Right lobe of liver (tissue), 6 donors: ENCODE measurements at regions not wholly inside any gene's neighbourhood (a gene's known extent, or its start where the extent isn't known, plus 50 kb on each side); places are given as distances from the start of the nearest gene placed in this dataset.
A peak's percentile ranks its signal among the peaks of the same experiment; 100 is the strongest.

Source experiments
- ATAC-seq, 4 donors: fragments of 200-7000 bp; cut with Tn5 transposase; one replicate each; pipeline ENCODE4 v1.9.1; 2020; ENCODE audit warnings: mild to moderate bottlenecking in 4 of 4, moderate library complexity in 4 of 4
- DNase-seq, 3 donors: peaks; one replicate each; pipeline ENCODE4 v3.0.0-alpha.2; 2020
- H3K27ac ChIP-seq, 3 donors: fragments of 200-600 bp; one replicate each; pipeline ENCODE4 v1.8.0; 2022
- H3K27me3 ChIP-seq, 2 donors: fragments of 200-600 bp; one replicate each; pipeline ENCODE4 v1.8.0; 2022
- H3K36me3 ChIP-seq, 4 donors: fragments of 200-600 bp; sonication (generic) in 1 of 4; one replicate each; pipeline versions ENCODE4 v1.5.1 to v1.8.0; 2017 to 2022; ENCODE audit warnings: control low read depth in 1 of 4
- H3K4me1 ChIP-seq, 4 donors: fragments of 200-600 bp; sonication (generic) in 1 of 4; one replicate each; pipeline versions ENCODE4 v1.5.1 to v1.8.0; 2017 to 2022; ENCODE audit warnings: control low read depth in 1 of 4
- H3K4me3 ChIP-seq, 3 donors: fragments of 200-600 bp; one replicate each; pipeline ENCODE4 v1.8.0; 2022
- H3K9me3 ChIP-seq, 4 donors: fragments of 200-600 bp; sonication (generic) in 1 of 4; one replicate each; pipeline versions ENCODE4 v1.5.1 to v1.8.0; 2017 to 2022; ENCODE audit warnings: control low read depth in 1 of 4
- CTCF ChIP-seq, 4 donors: fragments of 200-600 bp in 3 of 4; fragments of 450-650 bp in 1 of 4; IDR thresholded peaks; one replicate each; pipeline versions ENCODE4 v1.5.1 to v1.8.0; 2016 to 2022; ENCODE audit warnings: antibody characterized with exemption in 4 of 4, mild to moderate bottlenecking in 2 of 4
- POLR2A ChIP-seq: fragments of 450-650 bp; IDR thresholded peaks from one replicate; pipeline ENCODE4 v1.6.1; 2017; ENCODE audit warnings: antibody characterized with exemption, mild to moderate bottlenecking
- WGBS: methylation state at CpG from one replicate; pipeline ENCODE4 v1.1.6; 2018; ENCODE audit warnings: low coverage, low lambda C conversion rate; ENCODE audit not compliant: insufficient coverage; ENCODE audit errors: missing lambda C conversion rate; 5-methylcytosine and 5-hydroxymethylcytosine counted together
- intact Hi-C, 2 donors: fragments of 100-400 bp; cut with DNase I; formaldehyde crosslinking; loops; one replicate each; pipeline versions ENCODE4 v1.11.2 to v1.14.1; 2022
- donor health status: DM: no; HTN: yes; CAD: no.
- donor health status: DM: no; HTN: no; CAD: no.
- donor health status: DM: no; HTN: no; CAD: no.
- donor health status: DM: no; HTN: yes; CAD: no.
- donor health status: DM: no; HTN: yes; CAD: no.

- H3K9me3 ChIP-seq: no peaks in the 10 kb centered on the region
- no peak for TF ChIP-seq CTCF (IDR thresholded peaks at IDR 0.05)
- no peak for TF ChIP-seq POLR2A
- H3K4me3 ChIP-seq: no peak overlapping the region
- no peaks in the 10 kb centered on the region for H3K4me1 ChIP-seq
- H3K27ac ChIP-seq: no peak overlapping the region
- H3K27me3 ChIP-seq: no peaks in the 10 kb centered on the region
- no peak for DNase-seq
- no peak for ATAC-seq
- WGBS: 49% methylated on average over 2 of the region's 2 CpGs
- H3K36me3 ChIP-seq: no peaks in the 10 kb centered on the region
- intact Hi-C loops: no loop called here
These were observed 82.0 kb downstream of the KLF5 start for GRCh38 chr13:73140801-73141200.

- intact Hi-C loops: no loop called here
- 29% methylated on average over 9 of the region's 11 CpGs for whole genome bisulfite sequencing
- no peaks in the 10 kb centered on the region for H3K36me3 ChIP-seq
- H3K27me3 ChIP-seq: no peaks in the 10 kb centered on the region
- no peak overlapping the region for H3K4me3 ChIP-seq
- ATAC-seq: peak in 2 of 4 donors; percentile 27 to 28
- TF ChIP-seq POLR2A: no peak
- no peak for TF ChIP-seq CTCF (IDR thresholded peaks at IDR 0.05)
- no peaks in the 10 kb centered on the region for H3K9me3 ChIP-seq
- no peak for DNase-seq
- no peak overlapping the region for H3K27ac ChIP-seq
- no peaks in the 10 kb centered on the region for H3K4me1 ChIP-seq
These were observed 80.1 kb downstream of the KLF5 start for GRCh38 chr13:73138638-73139491.

- Histone ChIP-seq H3K4me1 (no peaks in the 10 kb centered on the region), H3K27ac (no peak overlapping the region), H3K27me3 (no peaks in the 10 kb centered on the region), H3K9me3 (no peaks in the 10 kb centered on the region), H3K4me3 (no peak overlapping the region), H3K36me3 (no peaks in the 10 kb centered on the region)
- WGBS: 18% methylated on average over 5 of the region's 5 CpGs
- intact Hi-C loops: no loop called here
- no peak for TF ChIP-seq CTCF (IDR thresholded peaks at IDR 0.05)
- no peak for TF ChIP-seq POLR2A
- DNase-seq: no peak
- ATAC-seq: peak in 1 of 4 donors; percentile 39
These were observed 79.5 kb downstream of the KLF5 start for GRCh38 chr13:73138276-73138637.

- no peaks in the 10 kb centered on the region for H3K27me3 ChIP-seq
- no peak for ATAC-seq
- WGBS: 63% methylated on average over 2 of the region's 2 CpGs
- H3K27ac ChIP-seq: no peak overlapping the region
- no peaks in the 10 kb centered on the region for H3K4me1 ChIP-seq
- intact Hi-C loops: no loop called here
- H3K9me3 ChIP-seq: no peaks in the 10 kb centered on the region
- H3K4me3 ChIP-seq: no peak overlapping the region
- TF ChIP-seq POLR2A (no peak), CTCF (IDR thresholded peaks at IDR 0.05) (no peak)
- DNase-seq: no peak
- H3K36me3 ChIP-seq: no peaks in the 10 kb centered on the region
These were observed 78.0 kb downstream of the KLF5 start for GRCh38 chr13:73136776-73137175.
